ENCODE measurements at regions not wholly inside any gene's neighbourhood (a gene's known extent, or its start where the extent isn't known, plus 50 kb on each side); places are given as distances from the start of the nearest gene placed in this dataset.
"Not testable (repeated sequence)": the region's sequence is repeated elsewhere in the genome, so short reads cannot be mapped to it uniquely, and the experiment has no call there.

GRCh38 chr6:82795940-82796339 is 269.7 kb downstream of the UBE3D start:
- DNase-seq = no peak

- DNase-seq = no peak
Observed at GRCh38 chr6:82801083-82801482, 264.6 kb downstream of the UBE3D start.

- DNase-seq = not testable (repeated sequence)
Observed at GRCh38 chr6:82816243-82816642, 249.4 kb downstream of the UBE3D start.

GRCh38 chr6:82818727-82819126 is 246.9 kb downstream of the UBE3D start:
- DNase-seq = no peak

- no peak for DNase-seq
Observed at GRCh38 chr6:82823361-82823760, 242.3 kb downstream of the UBE3D start.

- DNase-seq = no peak
Observed at GRCh38 chr6:82832811-82833210, 232.8 kb downstream of the UBE3D start.

GRCh38 chr6:82833481-82833880 is 232.2 kb downstream of the UBE3D start:
- no peak for DNase-seq

- DNase-seq = no peak
Observed at GRCh38 chr6:82836022-82836575, 229.5 kb downstream of the UBE3D start.

GRCh38 chr6:82840571-82840970 is 225.1 kb downstream of the UBE3D start:
- no peak for DNase-seq

- DNase-seq = no peak
Observed at GRCh38 chr6:82841309-82841708, 224.3 kb downstream of the UBE3D start.
